DMS153 (cell line): ENCODE measurements at regions not wholly inside any gene's neighbourhood (a gene's known extent, or its start where the extent isn't known, plus 50 kb on each side); places are given as distances from the start of the nearest gene placed in this dataset.
"Not testable (repeated sequence)": the region's sequence is repeated elsewhere in the genome, so short reads cannot be mapped to it uniquely, and the experiment has no call there.

Experiments
- DNase-seq: peaks from one replicate; lab custom pipeline; 2025; lab: John Stamatoyannopoulos, UW

DNA sequence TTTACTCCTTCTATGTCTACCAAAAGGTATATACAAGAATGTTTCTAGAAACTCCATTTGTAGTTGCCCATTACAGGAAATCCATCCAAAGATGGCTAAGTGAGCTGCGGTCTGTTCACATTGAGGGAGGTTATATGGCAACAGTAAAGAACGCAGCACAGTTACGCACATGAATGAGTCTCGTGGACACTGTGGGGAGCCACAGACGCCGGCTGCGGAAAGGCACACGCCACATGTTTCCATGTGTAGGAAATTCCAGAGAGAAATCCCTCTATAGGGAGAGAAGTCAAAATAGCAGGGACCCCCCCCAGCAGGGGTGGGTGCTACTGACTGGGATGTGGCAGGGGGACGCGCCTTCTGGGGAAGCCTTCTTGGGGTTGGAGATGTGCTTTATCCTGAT is 139.0 kb upstream of the NCOR2 start:
- DNase-seq = no peak

- no peak for DNase-seq
Observed at GRCh38 chr12:124705545-124706138, 138.2 kb upstream of the NCOR2 start.

DNA sequence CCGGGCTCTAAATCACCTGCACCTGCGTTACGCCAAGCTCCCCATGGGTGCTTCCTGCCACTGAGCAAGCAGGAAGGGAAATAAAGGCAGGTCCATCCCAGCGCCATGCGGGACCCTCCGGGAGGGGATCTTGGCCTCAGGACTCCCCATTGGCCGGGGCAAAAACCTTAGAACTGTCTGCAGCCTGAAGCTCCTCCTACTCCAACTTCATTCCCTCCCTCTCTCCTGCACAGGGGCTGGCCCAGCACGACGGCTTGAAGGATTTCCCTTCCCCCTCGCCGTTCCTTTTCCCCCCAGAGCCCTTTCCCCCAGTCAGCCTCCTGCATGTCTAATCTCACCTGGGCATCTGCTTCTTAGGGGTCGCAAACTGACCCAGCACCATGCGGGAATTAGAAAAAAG is 137.2 kb upstream of the NCOR2 start:
- DNase-seq = no peak

- no peak for DNase-seq
Observed at GRCh38 chr12:124703856-124704255, 136.4 kb upstream of the NCOR2 start.

DNA sequence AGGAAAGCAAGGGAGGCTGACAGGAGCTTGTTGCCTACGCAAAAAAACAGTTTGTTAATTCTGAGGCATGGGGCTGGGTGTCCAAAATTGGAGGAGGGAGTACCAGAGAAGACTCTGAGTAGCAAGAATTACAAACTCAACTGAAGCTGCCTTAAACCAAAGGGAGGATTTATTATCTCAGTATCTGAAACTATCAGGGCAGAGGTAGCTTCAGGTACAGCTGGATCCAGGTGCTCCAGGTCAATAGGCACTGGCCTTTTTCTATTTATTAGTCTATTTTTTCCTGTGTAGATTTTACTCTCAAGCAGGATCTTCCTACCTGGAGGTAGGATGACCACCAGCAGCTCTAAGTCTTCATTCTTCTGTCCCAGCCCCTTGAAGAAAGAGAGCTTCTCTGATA is 135.3 kb upstream of the NCOR2 start:
- no peak for DNase-seq

DNA sequence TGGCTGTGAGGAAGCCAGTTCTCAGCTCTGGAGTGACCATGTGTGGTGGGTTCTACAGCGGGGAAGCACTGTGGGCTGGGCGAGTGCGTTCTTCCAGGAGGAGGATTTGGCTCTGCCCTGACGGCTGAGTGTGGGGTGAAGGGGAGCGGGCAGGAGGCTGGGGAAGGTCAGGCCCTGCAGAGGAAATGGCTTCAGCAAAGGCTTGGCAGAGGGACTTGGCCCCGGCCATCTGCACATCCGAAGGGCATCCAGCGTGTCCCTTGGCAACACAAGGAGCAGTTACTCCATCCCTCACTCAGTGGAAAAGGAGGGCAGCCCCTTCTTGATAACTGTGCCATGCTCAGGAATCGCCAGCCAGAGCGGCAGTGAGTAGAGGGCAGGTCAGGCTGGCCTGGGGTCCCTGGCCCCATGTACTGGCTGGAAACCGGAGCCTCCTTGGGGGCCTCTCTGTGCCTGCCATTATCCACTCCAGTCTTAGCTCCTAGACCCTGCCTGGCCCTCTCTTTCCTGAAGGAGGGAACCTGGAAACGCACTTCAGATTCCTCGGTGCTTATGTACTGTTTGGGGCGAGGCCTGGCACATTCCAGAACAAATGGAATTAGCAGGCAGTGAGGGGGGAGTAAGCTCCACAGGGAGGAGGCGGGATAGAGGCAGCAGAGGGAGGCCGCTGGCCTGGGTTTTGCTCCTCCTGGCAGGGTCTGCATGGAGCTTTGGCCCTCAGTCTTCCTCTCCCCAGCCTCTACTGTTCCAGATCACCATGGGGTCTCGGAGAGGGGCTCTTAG is 133.6 kb upstream of the NCOR2 start:
- no peak for DNase-seq

- no peak for DNase-seq
Observed at GRCh38 chr12:124699909-124700308, 132.5 kb upstream of the NCOR2 start.

DNA sequence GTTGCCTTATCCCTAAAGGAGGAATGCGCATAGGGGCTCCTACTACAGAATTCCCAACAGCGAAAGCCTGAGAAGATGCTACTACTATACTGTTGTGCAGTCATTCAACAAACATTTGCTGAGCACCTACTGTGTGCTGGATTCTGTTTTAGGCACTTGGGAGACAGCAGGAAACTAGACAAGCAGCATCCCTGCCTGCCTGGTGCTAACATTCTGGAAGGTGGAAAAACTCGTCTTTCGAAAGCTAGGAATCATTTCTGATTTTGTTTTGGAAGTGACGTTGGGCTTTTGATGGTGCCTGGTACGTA is 131.5 kb upstream of the NCOR2 start:
- DNase-seq = no peak

DNA sequence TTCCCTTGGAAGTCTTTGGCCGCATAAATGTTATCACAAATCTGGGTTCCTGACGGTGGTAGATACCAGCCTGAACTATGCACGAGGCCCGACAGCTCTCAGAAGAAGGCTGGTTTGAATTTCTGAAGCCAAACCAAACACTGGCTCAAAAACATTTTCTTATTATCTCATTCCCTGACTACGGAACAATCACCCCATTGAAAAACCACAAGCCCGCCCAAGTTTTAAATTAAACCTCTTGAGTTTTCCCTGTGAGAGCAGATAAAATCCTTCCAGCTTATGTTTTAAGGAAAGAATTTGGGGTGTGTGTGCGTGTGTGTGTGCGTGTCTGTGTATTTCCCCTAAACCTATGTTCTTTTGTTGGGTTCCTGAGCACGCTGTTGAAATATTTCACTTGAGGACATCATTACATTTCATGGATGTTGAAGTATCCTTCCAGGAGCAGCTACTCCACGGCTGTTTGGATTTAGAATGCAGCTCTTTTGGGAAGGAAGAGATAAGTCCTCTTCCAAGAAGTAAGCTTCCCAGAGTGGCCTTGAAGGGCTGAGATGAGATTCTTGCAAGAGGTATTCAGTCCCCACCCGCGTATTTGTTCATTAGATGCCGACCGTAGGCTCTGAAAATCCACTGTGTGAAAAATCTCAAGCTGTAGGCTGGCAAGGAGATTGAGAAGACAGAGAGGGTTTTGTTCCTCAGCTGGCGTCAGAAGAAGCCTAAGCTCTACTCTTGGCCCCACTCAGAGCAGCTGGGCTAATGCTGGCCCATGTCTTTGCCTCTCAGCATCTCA is 131.0 kb upstream of the NCOR2 start:
- no peak for DNase-seq

- DNase-seq = not testable (repeated sequence)
Observed at GRCh38 chr12:124697722-124698121, 130.3 kb upstream of the NCOR2 start.

- DNase-seq = no peak
Observed at GRCh38 chr12:124696693-124697476, 129.5 kb upstream of the NCOR2 start.

DNA sequence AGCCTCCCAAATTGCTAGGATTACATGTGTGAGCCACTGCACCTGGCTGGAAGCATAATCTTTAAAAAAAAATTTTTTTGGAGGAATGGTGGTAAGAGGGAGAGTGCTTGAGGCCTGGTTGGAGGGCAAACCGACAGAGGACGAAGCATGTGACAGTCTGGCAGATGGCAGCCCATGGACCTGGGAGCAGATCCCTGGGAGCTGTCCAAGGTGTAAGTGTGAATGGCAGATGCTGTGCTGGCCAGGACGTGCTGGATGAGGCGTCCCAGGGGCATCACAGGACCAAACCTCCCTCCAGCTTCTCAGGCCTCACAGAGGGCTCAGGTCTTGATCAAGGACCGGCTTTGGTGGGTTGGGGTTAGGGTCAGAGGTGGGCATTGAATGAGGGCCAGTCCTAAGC is 128.4 kb upstream of the NCOR2 start:
- no peak for DNase-seq

- no peak for DNase-seq
Observed at GRCh38 chr12:124694846-124695497, 127.6 kb upstream of the NCOR2 start.

DNA sequence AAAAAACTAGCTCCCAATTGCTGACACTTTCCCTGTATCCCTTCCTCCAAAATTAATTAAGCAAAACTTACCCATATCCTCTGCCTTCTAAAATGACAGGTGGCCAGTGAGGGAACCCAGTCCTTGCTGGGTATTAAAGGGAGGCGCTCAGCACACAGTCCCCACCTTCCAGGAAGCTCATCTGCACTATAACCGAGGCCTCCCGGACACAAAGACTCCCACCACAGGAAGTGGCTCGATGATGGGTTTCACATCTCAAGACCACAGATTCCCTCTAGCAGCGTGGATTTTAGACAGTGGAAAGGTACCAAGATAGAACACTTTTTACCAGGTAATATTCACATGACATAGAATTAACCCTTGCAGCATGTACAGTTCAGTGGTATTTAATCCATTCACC is 126.8 kb upstream of the NCOR2 start:
- no peak for DNase-seq

GRCh38 chr12:124693111-124693723 is 125.8 kb upstream of the NCOR2 start:
- DNase-seq = no peak

DNA sequence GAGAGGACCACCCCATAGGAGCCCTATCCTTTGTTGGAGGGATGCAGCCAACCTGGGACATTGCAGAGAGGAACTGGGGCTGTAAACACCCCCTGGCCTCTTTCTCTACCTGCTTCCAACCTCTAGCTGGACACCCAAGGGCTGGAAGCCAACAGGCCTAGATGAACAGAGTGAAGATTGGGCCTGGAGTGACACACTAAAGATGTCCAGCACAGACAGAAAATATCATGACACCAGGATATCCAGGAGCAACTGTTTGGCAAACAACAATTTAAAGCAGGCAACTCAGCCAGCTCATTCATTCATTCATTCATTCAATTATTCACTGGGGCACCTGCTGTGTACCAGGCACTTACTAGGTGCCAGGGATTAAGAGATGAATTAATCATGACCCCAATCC is 125.0 kb upstream of the NCOR2 start:
- DNase-seq = no peak

- DNase-seq = no peak
Observed at GRCh38 chr12:124691429-124691828, 124.0 kb upstream of the NCOR2 start.

DNA sequence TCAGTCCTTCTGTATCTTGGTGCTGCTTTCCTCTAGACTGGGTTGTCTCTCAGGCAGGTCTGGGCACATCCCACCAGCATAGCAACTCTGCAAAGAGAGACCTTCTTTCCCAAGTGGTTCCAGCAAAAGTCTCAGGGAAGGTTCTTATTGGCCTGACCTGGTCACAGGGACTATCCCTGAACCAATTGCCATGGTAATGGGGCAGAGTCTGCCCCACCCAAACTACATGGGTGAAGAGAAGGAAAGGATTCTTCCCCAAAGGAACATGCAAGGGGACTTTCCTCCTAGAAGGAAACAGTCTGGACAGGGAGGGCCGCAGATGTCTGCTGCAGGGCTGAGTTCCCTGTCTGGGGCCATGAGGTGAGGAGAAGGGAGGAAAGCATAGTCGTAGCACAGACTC is 122.2 kb upstream of the NCOR2 start:
- DNase-seq = no peak

GRCh38 chr12:124688356-124688992 is 121.1 kb upstream of the NCOR2 start:
- no peak for DNase-seq

- no peak for DNase-seq
Observed at GRCh38 chr12:124687917-124688316, 120.5 kb upstream of the NCOR2 start.
